HG03108 (cell line): ENCODE measurements at regions not wholly inside any gene's neighbourhood (a gene's known extent, or its start where the extent isn't known, plus 50 kb on each side); places are given as distances from the start of the nearest gene placed in this dataset.

ENCODE experiments used
- ATAC-seq: cut with Tn5 transposase; IDR thresholded peaks from one replicate; pipeline ENCODE4 v1.9.1; 2021; ENCODE audit warnings: moderate library complexity; ENCODE audit not compliant: unreplicated experiment

DNA sequence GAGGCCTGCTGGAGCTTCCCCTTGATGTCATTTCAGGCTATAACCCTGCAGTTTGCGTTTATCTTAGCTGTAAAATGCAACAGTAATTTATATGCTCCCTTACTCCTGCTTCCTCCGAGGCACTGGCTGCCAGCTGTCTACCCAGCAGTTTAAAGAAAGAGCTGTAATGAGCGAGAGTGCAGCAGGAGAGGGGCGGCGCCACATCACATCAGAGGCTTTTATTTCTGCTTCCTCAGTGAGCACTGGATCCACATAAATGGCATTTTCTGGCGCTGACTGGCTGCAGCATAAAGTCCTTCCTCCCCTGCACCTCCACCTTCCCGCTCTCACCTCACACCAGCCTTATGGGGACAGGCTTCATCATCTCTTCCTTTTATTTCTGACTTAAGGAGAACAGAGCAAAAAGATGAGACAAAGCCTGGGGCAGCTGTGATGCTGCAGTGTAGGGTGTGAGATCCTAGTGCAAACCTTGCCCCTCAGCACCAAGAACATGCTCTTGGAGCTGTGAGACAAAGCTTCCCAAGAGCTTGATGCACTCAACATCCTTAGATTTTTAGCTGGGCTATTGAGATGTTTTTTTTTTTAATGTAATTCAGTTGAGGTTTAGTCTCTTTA is 829.6 kb upstream of the ZNF608 start:
- ATAC-seq = no peak

- no peak for ATAC-seq
Measured at GRCh38 chr5:125576822-125577221, 830.4 kb upstream of the ZNF608 start.

GRCh38 chr5:125578551-125578950 is 832.1 kb upstream of the ZNF608 start:
- no peak for ATAC-seq

GRCh38 chr5:125579182-125579581 is 832.7 kb upstream of the ZNF608 start:
- no peak for ATAC-seq

GRCh38 chr5:125581311-125581710 is 834.9 kb upstream of the ZNF608 start:
- ATAC-seq = no peak

- no peak for ATAC-seq
Measured at GRCh38 chr5:125582352-125582751, 835.9 kb upstream of the ZNF608 start.

GRCh38 chr5:125583321-125584139 is 837.1 kb upstream of the ZNF608 start:
- no peak for ATAC-seq

DNA sequence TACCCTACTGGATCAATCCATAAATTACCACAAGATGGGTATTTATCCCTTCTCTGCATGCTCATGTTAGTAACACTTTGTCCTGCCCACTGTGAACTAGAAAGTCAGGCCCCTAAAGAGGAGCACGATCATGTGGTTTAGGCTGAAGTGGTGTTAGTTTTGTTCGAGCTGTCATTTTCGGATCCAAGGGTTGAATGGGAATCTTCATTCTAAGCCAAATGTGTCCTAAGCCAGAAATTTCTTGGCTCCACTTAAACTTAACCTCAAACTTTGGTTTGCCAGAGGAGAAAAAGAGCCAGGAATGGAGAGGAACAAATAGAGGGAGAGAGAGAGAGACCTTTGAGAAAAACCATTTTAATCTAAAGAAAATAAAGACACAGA is 837.7 kb upstream of the ZNF608 start:
- ATAC-seq = no peak

- ATAC-seq = no peak
Measured at GRCh38 chr5:125587631-125588030, 835.6 kb upstream of the GRAMD2B start.

DNA sequence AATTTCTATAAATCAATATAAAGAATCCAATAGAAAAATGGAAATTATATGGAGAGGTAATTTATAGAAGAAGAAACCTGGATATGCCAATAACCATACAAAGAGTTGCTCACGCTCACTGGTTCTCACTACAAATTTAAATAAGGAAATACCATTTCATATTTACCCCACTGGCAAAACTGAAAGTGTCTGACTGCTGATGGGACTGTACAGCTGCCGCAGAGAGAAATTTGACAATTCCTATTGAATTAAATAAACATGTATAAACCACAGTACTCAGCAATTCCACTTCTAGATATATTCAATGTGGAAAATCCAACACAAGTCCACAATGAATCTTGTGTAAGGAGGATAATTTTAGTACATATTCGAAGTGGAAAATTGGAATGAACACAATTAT is 830.4 kb upstream of the GRAMD2B start:
- no peak for ATAC-seq

- no peak for ATAC-seq
Measured at GRCh38 chr5:125595095-125595494, 828.1 kb upstream of the GRAMD2B start.

GRCh38 chr5:125595845-125596244 is 827.4 kb upstream of the GRAMD2B start:
- ATAC-seq = no peak

GRCh38 chr5:125597338-125597737 is 825.9 kb upstream of the GRAMD2B start:
- no peak for ATAC-seq

GRCh38 chr5:125600559-125600958 is 822.6 kb upstream of the GRAMD2B start:
- no peak for ATAC-seq

DNA sequence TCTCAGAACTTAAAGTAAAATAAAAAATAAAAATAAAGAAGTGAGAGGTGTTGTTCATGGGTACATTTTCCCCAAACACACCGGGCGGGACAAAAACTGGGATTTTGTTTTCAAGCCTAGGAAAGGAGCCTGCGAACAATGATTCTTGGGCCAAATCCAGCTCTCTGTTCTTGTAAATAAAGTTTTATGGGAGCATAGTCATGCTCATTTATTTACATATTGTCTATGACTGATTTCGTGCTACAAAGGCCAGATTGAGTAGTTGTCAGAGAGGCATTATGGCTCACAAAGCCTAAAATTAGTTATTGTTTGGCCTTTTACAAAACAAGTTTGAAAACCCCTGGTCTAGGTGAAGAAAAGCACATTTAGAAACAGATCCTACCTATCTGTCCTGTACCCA is 821.0 kb upstream of the GRAMD2B start:
- no peak for ATAC-seq

- ATAC-seq = no peak
Measured at GRCh38 chr5:125603321-125603720, 819.9 kb upstream of the GRAMD2B start.

DNA sequence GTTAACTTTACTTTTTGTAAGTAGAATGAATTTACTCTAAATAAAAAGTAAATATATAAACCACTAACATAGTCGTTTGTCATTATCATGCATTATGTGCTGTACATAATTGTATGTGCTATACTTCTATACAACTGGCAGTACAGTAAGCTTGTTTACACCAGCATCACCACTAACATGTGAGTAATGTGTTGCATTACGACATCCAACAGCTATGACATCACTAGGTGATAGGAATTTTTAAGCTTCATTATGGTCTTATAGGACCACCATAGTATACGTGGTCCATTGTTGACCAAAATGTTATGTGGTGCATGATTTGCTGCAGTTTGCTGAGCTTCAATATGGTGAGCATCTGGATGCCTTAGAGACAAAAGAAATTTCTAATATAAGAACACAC is 819.1 kb upstream of the GRAMD2B start:
- no peak for ATAC-seq

DNA sequence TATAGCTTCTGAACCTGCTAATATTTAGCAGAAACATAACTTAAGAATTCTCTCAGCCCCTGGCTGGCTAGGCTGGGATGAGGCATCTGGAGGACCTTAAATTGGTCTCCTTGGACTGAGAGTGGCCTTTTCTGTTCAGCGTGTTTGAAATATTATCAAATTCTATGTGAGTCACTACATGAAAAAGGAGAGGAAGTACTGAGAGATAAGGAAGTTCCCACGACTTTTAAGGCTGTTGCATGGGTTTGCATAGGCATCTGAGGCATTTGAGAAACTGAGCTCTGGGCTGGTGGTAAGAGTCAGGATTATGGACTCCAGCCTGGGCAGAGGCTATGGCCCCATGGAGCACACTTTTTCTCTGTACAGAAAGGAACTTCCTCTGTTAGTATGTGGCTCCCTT is 816.2 kb upstream of the GRAMD2B start:
- no peak for ATAC-seq

DNA sequence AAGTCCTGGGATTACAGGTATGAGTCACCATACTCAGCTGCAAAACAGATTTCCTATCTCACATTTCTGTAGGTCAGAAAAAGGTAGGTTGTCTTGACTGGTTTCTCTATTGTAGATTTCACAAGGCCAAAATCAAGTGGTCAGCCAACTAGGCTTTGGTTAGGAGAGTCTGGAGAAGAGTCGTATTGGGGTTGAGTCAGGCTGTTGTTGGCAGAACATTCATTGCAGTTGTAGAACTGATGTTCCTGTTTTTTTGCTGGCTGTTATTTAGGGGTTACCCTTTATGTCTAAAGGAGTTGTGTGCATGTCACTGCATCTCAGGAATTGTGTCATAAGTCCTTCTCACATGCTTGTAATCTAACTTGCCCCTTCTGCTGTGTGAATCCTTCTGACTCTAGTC is 814.2 kb upstream of the GRAMD2B start:
- ATAC-seq = no peak

- ATAC-seq = no peak
Measured at GRCh38 chr5:125610892-125611291, 812.3 kb upstream of the GRAMD2B start.

DNA sequence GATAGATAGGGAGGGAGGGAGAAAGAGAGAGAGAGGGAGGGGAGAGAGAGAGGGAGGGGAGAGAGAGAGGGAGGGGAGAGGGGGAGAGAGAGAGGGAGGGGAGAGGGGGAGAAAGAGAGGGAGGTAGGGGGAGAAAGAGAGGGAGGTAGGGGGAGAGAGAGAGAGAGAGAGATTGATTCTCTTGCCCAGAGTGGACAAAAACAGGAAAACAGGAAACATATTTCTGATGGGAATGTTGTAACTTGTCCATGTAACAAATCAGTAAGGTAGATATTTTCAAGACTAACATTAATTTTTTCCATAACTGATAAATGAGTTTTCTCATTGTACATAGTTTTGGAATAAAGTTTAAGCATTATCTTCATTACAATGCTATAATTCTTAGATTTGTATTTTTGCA is 811.7 kb upstream of the GRAMD2B start:
- ATAC-seq = no peak

DNA sequence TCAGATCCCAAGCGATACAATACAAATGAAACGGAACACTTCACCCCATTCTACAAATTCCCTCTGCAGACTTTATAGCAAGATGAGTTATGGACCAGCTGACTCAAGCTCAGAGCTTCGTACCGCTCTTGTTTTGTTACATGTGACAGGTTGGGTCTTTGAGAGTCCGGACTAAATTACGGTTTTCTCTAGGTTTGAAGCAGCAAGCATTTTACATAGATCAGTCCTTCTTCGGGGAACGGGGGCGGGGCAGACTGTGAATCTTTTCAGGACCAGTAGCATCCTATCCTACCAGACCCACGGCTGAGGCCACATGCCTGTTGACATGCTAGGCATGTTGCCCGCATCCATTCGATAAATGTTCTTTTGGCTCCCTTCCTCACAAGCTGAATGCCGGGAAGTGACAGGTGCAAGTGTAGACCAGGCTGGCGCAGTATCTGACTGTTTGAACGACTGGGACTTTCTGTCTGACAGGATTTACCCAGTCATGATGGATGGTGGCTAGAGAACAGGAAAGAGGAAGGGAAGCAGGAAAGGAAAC is 811.0 kb upstream of the GRAMD2B start:
- ATAC-seq = no peak
